PC-9 (cell line): ENCODE measurements at regions not wholly inside any gene's neighbourhood (a gene's known extent, or its start where the extent isn't known, plus 50 kb on each side); places are given as distances from the start of the nearest gene placed in this dataset.

Experiments
- EZH2 ChIP-seq: fragments of 200-600 bp; sonication (generic); IDR thresholded peaks from 2 replicates; pipeline ENCODE4 v1.8.0; 2017; ENCODE audit warnings: antibody characterized with exemption, low read depth
- TF ChIP-seq, protein P1 (sequence below): fragments of 200-600 bp; sonication (generic); conservative IDR thresholded peaks from 2 replicates; pipeline ENCODE4 v1.6.1; 2017; ENCODE audit warnings: mixed run types, antibody characterized with exemption, mild to moderate bottlenecking, moderate library complexity

GRCh38 chr5:115054387-115054951 is 115.2 kb downstream of the TRIM36 start:
- TF ChIP-seq, protein P1, sequence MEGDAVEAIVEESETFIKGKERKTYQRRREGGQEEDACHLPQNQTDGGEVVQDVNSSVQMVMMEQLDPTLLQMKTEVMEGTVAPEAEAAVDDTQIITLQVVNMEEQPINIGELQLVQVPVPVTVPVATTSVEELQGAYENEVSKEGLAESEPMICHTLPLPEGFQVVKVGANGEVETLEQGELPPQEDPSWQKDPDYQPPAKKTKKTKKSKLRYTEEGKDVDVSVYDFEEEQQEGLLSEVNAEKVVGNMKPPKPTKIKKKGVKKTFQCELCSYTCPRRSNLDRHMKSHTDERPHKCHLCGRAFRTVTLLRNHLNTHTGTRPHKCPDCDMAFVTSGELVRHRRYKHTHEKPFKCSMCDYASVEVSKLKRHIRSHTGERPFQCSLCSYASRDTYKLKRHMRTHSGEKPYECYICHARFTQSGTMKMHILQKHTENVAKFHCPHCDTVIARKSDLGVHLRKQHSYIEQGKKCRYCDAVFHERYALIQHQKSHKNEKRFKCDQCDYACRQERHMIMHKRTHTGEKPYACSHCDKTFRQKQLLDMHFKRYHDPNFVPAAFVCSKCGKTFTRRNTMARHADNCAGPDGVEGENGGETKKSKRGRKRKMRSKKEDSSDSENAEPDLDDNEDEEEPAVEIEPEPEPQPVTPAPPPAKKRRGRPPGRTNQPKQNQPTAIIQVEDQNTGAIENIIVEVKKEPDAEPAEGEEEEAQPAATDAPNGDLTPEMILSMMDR = no peak
- no peak for TF ChIP-seq EZH2
